ENCODE measurements at regions not wholly inside any gene's neighbourhood (a gene's known extent, or its start where the extent isn't known, plus 50 kb on each side); places are given as distances from the start of the nearest gene placed in this dataset.

- no peak overlapping the region for H2AFZ ChIP-seq
- WGBS, 2 experiments (ENCODE audit: low coverage in 1 of 2, low lambda C conversion rate in 2 of 2, missing lambda C conversion rate in 2 of 2): 92 to 96% methylated on average over 3 of the region's 3 CpGs
Observed at GRCh38 chr2:71951718-71952404, 195.8 kb downstream of the CYP26B1 start.

DNA sequence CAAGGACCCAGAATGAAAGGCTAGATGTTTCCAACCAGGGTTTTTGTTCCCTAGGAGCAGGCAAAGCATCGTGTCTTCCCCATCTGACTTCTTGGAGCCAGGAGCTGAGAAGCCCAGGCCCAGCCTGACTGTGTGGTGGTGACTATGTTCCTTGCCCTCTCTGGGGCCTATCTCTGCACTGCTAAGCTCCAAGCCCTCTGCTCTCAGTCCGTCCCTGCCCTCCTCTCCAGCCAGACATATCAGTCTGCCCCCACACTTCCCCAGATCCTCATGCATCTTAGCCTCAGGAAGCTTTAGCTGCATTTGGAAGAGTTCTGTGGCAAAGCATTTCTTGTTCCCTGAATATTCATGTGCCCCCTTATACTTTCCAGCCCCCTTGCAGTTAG, 196.6 kb downstream of the CYP26B1 start:
- no peaks in the 10 kb centered on the region for H3K9me2 ChIP-seq (ENCODE audit: insufficient read depth)
- 0 out of 2 replicates have a peak overlapping the region, but pooled peaks have one; percentile 13 for H3K9ac ChIP-seq
- no peaks in the 10 kb centered on the region for H4K20me1 ChIP-seq (ENCODE audit: insufficient read depth)
- no peaks in the 10 kb centered on the region for H3K9me3 ChIP-seq (ENCODE audit: low read depth)
- H3K36me3 ChIP-seq (ENCODE audit: low read depth): no peaks in the 10 kb centered on the region
- peaks cover 35% of the 10 kb centered on the region for H3F3A ChIP-seq (ENCODE audit: insufficient read depth)
- TF ChIP-seq EZH2 (IDR thresholded peaks at IDR 0.05; ENCODE audit: insufficient read depth, poor library complexity, severe bottlenecking) (no peak), EZH2phosphoT487 (IDR thresholded peaks at IDR 0.05; ENCODE audit: insufficient read depth, low read depth) (no peak)
- no peaks in the 10 kb centered on the region for H3K79me2 ChIP-seq (ENCODE audit: insufficient read depth)
- H3K27me3 ChIP-seq (replicated peaks; ENCODE audit: insufficient read depth): no peaks in the 10 kb centered on the region
- H3K4me3 ChIP-seq: no peak overlapping the region
- DNase-seq: peak; percentile 20
- peak overlapping the region; percentile 17 for H3K4me2 ChIP-seq (ENCODE audit: unreplicated experiment)
- WGBS, 2 experiments (ENCODE audit: low coverage in 1 of 2, low lambda C conversion rate in 2 of 2, missing lambda C conversion rate in 2 of 2): 19 to 22% methylated on average over 2 of the region's 2 CpGs
- H3K4me1 ChIP-seq (ENCODE audit: insufficient read depth): peaks cover 47% of the 10 kb centered on the region
- peak overlapping the region; percentile 53 for H2AFZ ChIP-seq
- in situ Hi-C loops (cut with MboI): no loop called here
- peak overlapping the region; percentile 32 for H3K27ac ChIP-seq

More at GRCh38 chr2:71951718-71952404, 195.8 kb downstream of the CYP26B1 start:
- Histone ChIP-seq H3F3A (ENCODE audit: insufficient read depth) (peaks cover 35% of the 10 kb centered on the region), H3K27ac (no peak overlapping the region), H3K9me3 (ENCODE audit: low read depth) (no peaks in the 10 kb centered on the region), H3K79me2 (ENCODE audit: insufficient read depth) (no peaks in the 10 kb centered on the region), H3K4me2 (ENCODE audit: unreplicated experiment) (no peak overlapping the region), H3K27me3 (replicated peaks; ENCODE audit: insufficient read depth) (no peaks in the 10 kb centered on the region), H3K4me3 (no peak overlapping the region), H3K9ac (no peak overlapping the region), H3K36me3 (ENCODE audit: low read depth) (no peaks in the 10 kb centered on the region), H4K20me1 (ENCODE audit: insufficient read depth) (no peaks in the 10 kb centered on the region), H3K4me1 (ENCODE audit: insufficient read depth) (peaks cover 47% of the 10 kb centered on the region), H3K9me2 (ENCODE audit: insufficient read depth) (no peaks in the 10 kb centered on the region)
- no peak for DNase-seq
- in situ Hi-C loops (cut with MboI): no loop called here
- TF ChIP-seq EZH2phosphoT487 (IDR thresholded peaks at IDR 0.05; ENCODE audit: insufficient read depth, low read depth) (no peak), EZH2 (IDR thresholded peaks at IDR 0.05; ENCODE audit: insufficient read depth, poor library complexity, severe bottlenecking) (no peak)

- Histone ChIP-seq H3K9me2 (ENCODE audit: insufficient read depth) (no peaks in the 10 kb centered on the region), H3K27ac (peak overlapping the region; percentile 32), H3F3A (ENCODE audit: insufficient read depth) (peaks cover 35% of the 10 kb centered on the region), H4K20me1 (ENCODE audit: insufficient read depth) (no peaks in the 10 kb centered on the region), H3K9ac (0 out of 2 replicates have a peak overlapping the region, but pooled peaks have one; percentile 13), H2AFZ (peak overlapping the region; percentile 53), H3K27me3 (replicated peaks; ENCODE audit: insufficient read depth) (no peaks in the 10 kb centered on the region), H3K4me2 (ENCODE audit: unreplicated experiment) (peak overlapping the region; percentile 17), H3K4me1 (ENCODE audit: insufficient read depth) (peaks cover 47% of the 10 kb centered on the region), H3K36me3 (ENCODE audit: low read depth) (no peaks in the 10 kb centered on the region), H3K4me3 (no peak overlapping the region), H3K9me3 (ENCODE audit: low read depth) (no peaks in the 10 kb centered on the region), H3K79me2 (ENCODE audit: insufficient read depth) (no peaks in the 10 kb centered on the region)
- DNase-seq: peak; percentile 59
- TF ChIP-seq EZH2 (IDR thresholded peaks at IDR 0.05; ENCODE audit: insufficient read depth, poor library complexity, severe bottlenecking) (no peak), EZH2phosphoT487 (IDR thresholded peaks at IDR 0.05; ENCODE audit: insufficient read depth, low read depth) (no peak)
- WGBS, 2 experiments (ENCODE audit: low coverage in 1 of 2, low lambda C conversion rate in 2 of 2, missing lambda C conversion rate in 2 of 2): 32 to 46% methylated on average over 4 of the region's 4 CpGs
- in situ Hi-C loops (cut with MboI): no loop called here
Observed at GRCh38 chr2:71950256-71951082, 197.2 kb downstream of the CYP26B1 start.

GRCh38 chr2:71949537-71949798, 198.2 kb downstream of the CYP26B1 start:
- no peaks in the 10 kb centered on the region for H4K20me1 ChIP-seq (ENCODE audit: insufficient read depth)
- H3K27ac ChIP-seq: peak overlapping the region; percentile 61
- no peak overlapping the region for H2AFZ ChIP-seq
- peak overlapping the region; percentile 42 for H3K4me2 ChIP-seq (ENCODE audit: unreplicated experiment)
- no peaks in the 10 kb centered on the region for H3K36me3 ChIP-seq (ENCODE audit: low read depth)
- H3K79me2 ChIP-seq (ENCODE audit: insufficient read depth): no peaks in the 10 kb centered on the region
- no peaks in the 10 kb centered on the region for H3K9me3 ChIP-seq (ENCODE audit: low read depth)
- no peak overlapping the region for H3K4me3 ChIP-seq
- H3K4me1 ChIP-seq (ENCODE audit: insufficient read depth): peaks cover 47% of the 10 kb centered on the region
- 89 to 91% methylated on average over 3 of the region's 3 CpGs for WGBS, 2 experiments (ENCODE audit: low coverage in 1 of 2, low lambda C conversion rate in 2 of 2, missing lambda C conversion rate in 2 of 2)
- H3F3A ChIP-seq (ENCODE audit: insufficient read depth): peaks cover 35% of the 10 kb centered on the region
- peak overlapping the region; percentile 12; the same call in 1 of the 2 replicates for H3K9ac ChIP-seq
- H3K9me2 ChIP-seq (ENCODE audit: insufficient read depth): no peaks in the 10 kb centered on the region
- no peaks in the 10 kb centered on the region for H3K27me3 ChIP-seq (replicated peaks; ENCODE audit: insufficient read depth)
- in situ Hi-C loops (cut with MboI): no loop called here
- no peak for TF ChIP-seq EZH2 (IDR thresholded peaks at IDR 0.05; ENCODE audit: insufficient read depth, poor library complexity, severe bottlenecking)
- TF ChIP-seq EZH2phosphoT487 (IDR thresholded peaks at IDR 0.05; ENCODE audit: insufficient read depth, low read depth): no peak
- no peak for DNase-seq

All from GM23248 (cell line).